Stimulated activated naive CD4-positive, alpha-beta T cell treated with Interleukin-2 at 50 U/mL for 16 hours (primary cell): ENCODE measurements at regions not wholly inside any gene's neighbourhood (a gene's known extent, or its start where the extent isn't known, plus 50 kb on each side); places are given as distances from the start of the nearest gene placed in this dataset.
"Not testable (repeated sequence)": the region's sequence is repeated elsewhere in the genome, so short reads cannot be mapped to it uniquely, and the experiment has no call there.

Experiments used
- DNase-seq: peaks from one replicate; lab custom pipeline; 2025; lab: John Stamatoyannopoulos, UW

GRCh38 chr18:67007085-67007484, 403.2 kb upstream of the CDH19 start:
- no peak for DNase-seq

- no peak for DNase-seq
These were observed 397.2 kb upstream of the CDH19 start for GRCh38 chr18:67001052-67001451.

GRCh38 chr18:66999003-66999402, 395.1 kb upstream of the CDH19 start:
- DNase-seq, result no peak

GRCh38 chr18:66995270-66995669, 391.4 kb upstream of the CDH19 start:
- no peak for DNase-seq

- DNase-seq, result no peak
These were observed 390.9 kb upstream of the CDH19 start for GRCh38 chr18:66994790-66995189.

GRCh38 chr18:66993492-66993891, 389.6 kb upstream of the CDH19 start:
- no peak for DNase-seq

- no peak for DNase-seq
These were observed 387.0 kb upstream of the CDH19 start for GRCh38 chr18:66990909-66991308.

GRCh38 chr18:66979009-66979408, 375.1 kb upstream of the CDH19 start:
- DNase-seq, result no peak

- no peak for DNase-seq
These were observed 368.8 kb upstream of the CDH19 start for GRCh38 chr18:66972681-66973080.

- DNase-seq, result no peak
These were observed 368.1 kb upstream of the CDH19 start for GRCh38 chr18:66971960-66972359.

- DNase-seq, result no peak
These were observed 362.3 kb upstream of the CDH19 start for GRCh38 chr18:66966171-66966570.

- no peak for DNase-seq
These were observed 354.4 kb upstream of the CDH19 start for GRCh38 chr18:66958309-66958708.

GRCh38 chr18:66951750-66952149, 347.9 kb upstream of the CDH19 start:
- DNase-seq, result no peak

GRCh38 chr18:66949419-66949818, 345.5 kb upstream of the CDH19 start:
- no peak for DNase-seq

GRCh38 chr18:66937546-66937945, 333.7 kb upstream of the CDH19 start:
- no peak for DNase-seq

GRCh38 chr18:66931010-66931409, 327.1 kb upstream of the CDH19 start:
- no peak for DNase-seq

GRCh38 chr18:66916834-66917233, 312.9 kb upstream of the CDH19 start:
- no peak for DNase-seq

GRCh38 chr18:66900837-66901236, 296.9 kb upstream of the CDH19 start:
- no peak for DNase-seq

GRCh38 chr18:66895631-66896030, 291.7 kb upstream of the CDH19 start:
- DNase-seq, result no peak

GRCh38 chr18:66894851-66895250, 291.0 kb upstream of the CDH19 start:
- DNase-seq, result no peak

- DNase-seq, result not testable (repeated sequence)
These were observed 288.5 kb upstream of the CDH19 start for GRCh38 chr18:66892388-66892787.

- no peak for DNase-seq
These were observed 271.1 kb upstream of the CDH19 start for GRCh38 chr18:66874812-66875474.

GRCh38 chr18:66874375-66874774, 270.5 kb upstream of the CDH19 start:
- no peak for DNase-seq

- DNase-seq, result no peak
These were observed 270.0 kb upstream of the CDH19 start for GRCh38 chr18:66873899-66874298.

- no peak for DNase-seq
These were observed 268.4 kb upstream of the CDH19 start for GRCh38 chr18:66872277-66872676.
